ENCODE measurements at regions not wholly inside any gene's neighbourhood (a gene's known extent, or its start where the extent isn't known, plus 50 kb on each side); places are given as distances from the start of the nearest gene placed in this dataset.
A peak's percentile ranks its signal among the peaks of the same experiment; 100 is the strongest.
"Not testable (repeated sequence)": the region's sequence is repeated elsewhere in the genome, so short reads cannot be mapped to it uniquely, and the experiment has no call there.

- Histone ChIP-seq H3K4me3 (ENCODE audit: low read length) (peak overlapping the region; percentile 50), H3K36me3 (ENCODE audit: insufficient read depth, low read depth, low read length) (no peaks in the 10 kb centered on the region), H3K9me3 (ENCODE audit: insufficient read depth, low read depth, low read length) (no peaks in the 10 kb centered on the region), H3K27me3 (ENCODE audit: insufficient read depth, low read length) (no peaks in the 10 kb centered on the region), H3K27ac (ENCODE audit: low read length) (no peak overlapping the region), H3K4me1 (ENCODE audit: insufficient read depth, low read length) (peaks cover 3% of the 10 kb centered on the region; the same call in 1 of the 2 replicates), H3K9ac (ENCODE audit: low read depth, low read length) (no peak overlapping the region)
Measured at GRCh38 chr6:27795697-27796494, 116.3 kb downstream of the OR2B2 start.

GRCh38 chr6:27791182-27791943 is 120.8 kb downstream of the OR2B2 start:
- Histone ChIP-seq H3K4me1 (ENCODE audit: insufficient read depth, low read length) (peaks cover 3% of the 10 kb centered on the region; the same call in 1 of the 2 replicates), H3K27me3 (ENCODE audit: insufficient read depth, low read length) (peaks cover 9% of the 10 kb centered on the region; the same call in 1 of the 2 replicates), H3K36me3 (ENCODE audit: insufficient read depth, low read depth, low read length) (no peaks in the 10 kb centered on the region), H3K9ac (ENCODE audit: low read depth, low read length) (peak overlapping the region; percentile 77; the same call in 1 of the 2 replicates), H3K27ac (ENCODE audit: low read length) (no peak overlapping the region), H3K4me3 (ENCODE audit: low read length) (peak overlapping the region; percentile 95), H3K9me3 (ENCODE audit: insufficient read depth, low read depth, low read length) (no peaks in the 10 kb centered on the region)

- peaks cover 16% of the 10 kb centered on the region; the same call in 1 of the 2 replicates for H3K27me3 ChIP-seq (ENCODE audit: insufficient read depth, low read length)
- not testable (repeated sequence) for H3K4me1 ChIP-seq (ENCODE audit: insufficient read depth, low read length); H3K9me3 ChIP-seq (ENCODE audit: insufficient read depth, low read depth, low read length); H3K36me3 ChIP-seq (ENCODE audit: insufficient read depth, low read depth, low read length); H3K27ac ChIP-seq (ENCODE audit: low read length); H3K9ac ChIP-seq (ENCODE audit: low read depth, low read length); H3K4me3 ChIP-seq (ENCODE audit: low read length)
Measured at GRCh38 chr6:27788376-27788775, 123.8 kb downstream of the OR2B2 start.

GRCh38 chr6:27786048-27786447 is 126.1 kb downstream of the OR2B2 start:
- H3K4me3 ChIP-seq (ENCODE audit: low read length): no peak overlapping the region
- no peaks in the 10 kb centered on the region for H3K4me1 ChIP-seq (ENCODE audit: insufficient read depth, low read length)
- no peak overlapping the region for H3K9ac ChIP-seq (ENCODE audit: low read depth, low read length)
- peaks cover 16% of the 10 kb centered on the region; the same call in 1 of the 2 replicates for H3K27me3 ChIP-seq (ENCODE audit: insufficient read depth, low read length)
- H3K27ac ChIP-seq (ENCODE audit: low read length): no peak overlapping the region
- H3K36me3 ChIP-seq (ENCODE audit: insufficient read depth, low read depth, low read length): no peaks in the 10 kb centered on the region
- no peaks in the 10 kb centered on the region for H3K9me3 ChIP-seq (ENCODE audit: insufficient read depth, low read depth, low read length)

- no peak overlapping the region for H3K4me3 ChIP-seq (ENCODE audit: low read length)
- H3K27me3 ChIP-seq (ENCODE audit: insufficient read depth, low read length): peaks cover 16% of the 10 kb centered on the region; the same call in 1 of the 2 replicates
- no peak overlapping the region for H3K9ac ChIP-seq (ENCODE audit: low read depth, low read length)
- no peaks in the 10 kb centered on the region for H3K9me3 ChIP-seq (ENCODE audit: insufficient read depth, low read depth, low read length)
- H3K27ac ChIP-seq (ENCODE audit: low read length): no peak overlapping the region
- H3K36me3 ChIP-seq (ENCODE audit: insufficient read depth, low read depth, low read length): no peaks in the 10 kb centered on the region
- no peaks in the 10 kb centered on the region for H3K4me1 ChIP-seq (ENCODE audit: insufficient read depth, low read length)
Measured at GRCh38 chr6:27785294-27785693, 126.9 kb downstream of the OR2B2 start.

- H3K4me1 ChIP-seq (ENCODE audit: insufficient read depth, low read length): no peaks in the 10 kb centered on the region
- peaks cover 16% of the 10 kb centered on the region; the same call in 1 of the 2 replicates for H3K27me3 ChIP-seq (ENCODE audit: insufficient read depth, low read length)
- no peaks in the 10 kb centered on the region for H3K9me3 ChIP-seq (ENCODE audit: insufficient read depth, low read depth, low read length)
- H3K27ac ChIP-seq (ENCODE audit: low read length): no peak overlapping the region
- H3K9ac ChIP-seq (ENCODE audit: low read depth, low read length): no peak overlapping the region
- no peak overlapping the region for H3K4me3 ChIP-seq (ENCODE audit: low read length)
- no peaks in the 10 kb centered on the region for H3K36me3 ChIP-seq (ENCODE audit: insufficient read depth, low read depth, low read length)
Measured at GRCh38 chr6:27782748-27783147, 129.4 kb downstream of the OR2B2 start.

- Histone ChIP-seq H3K27me3 (ENCODE audit: insufficient read depth, low read length) (peaks cover 23% of the 10 kb centered on the region), H3K36me3 (ENCODE audit: insufficient read depth, low read depth, low read length) (no peaks in the 10 kb centered on the region), H3K9me3 (ENCODE audit: insufficient read depth, low read depth, low read length) (no peaks in the 10 kb centered on the region), H3K27ac (ENCODE audit: low read length) (no peak overlapping the region), H3K4me1 (ENCODE audit: insufficient read depth, low read length) (no peaks in the 10 kb centered on the region; the same call in 1 of the 2 replicates), H3K4me3 (ENCODE audit: low read length) (no peak overlapping the region), H3K9ac (ENCODE audit: low read depth, low read length) (no peak overlapping the region)
Measured at GRCh38 chr6:27778625-27779417, 133.4 kb downstream of the OR2B2 start.

GRCh38 chr6:27777614-27778355 is 134.4 kb downstream of the OR2B2 start:
- Histone ChIP-seq H3K36me3 (ENCODE audit: insufficient read depth, low read depth, low read length) (no peaks in the 10 kb centered on the region), H3K27me3 (ENCODE audit: insufficient read depth, low read length) (peaks cover 33% of the 10 kb centered on the region), H3K4me1 (ENCODE audit: insufficient read depth, low read length) (peaks cover 3% of the 10 kb centered on the region; the same call in 1 of the 2 replicates), H3K9me3 (ENCODE audit: insufficient read depth, low read depth, low read length) (no peaks in the 10 kb centered on the region), H3K9ac (ENCODE audit: low read depth, low read length) (peak overlapping the region; percentile 14; the same call in 1 of the 2 replicates), H3K27ac (ENCODE audit: low read length) (no peak overlapping the region), H3K4me3 (ENCODE audit: low read length) (peak overlapping the region; percentile 55; the same call in 1 of the 2 replicates)

GRCh38 chr6:27777126-27777525 is 135.1 kb downstream of the OR2B2 start:
- peaks cover 40% of the 10 kb centered on the region for H3K27me3 ChIP-seq (ENCODE audit: insufficient read depth, low read length)
- H3K36me3 ChIP-seq (ENCODE audit: insufficient read depth, low read depth, low read length): no peaks in the 10 kb centered on the region
- H3K9me3 ChIP-seq (ENCODE audit: insufficient read depth, low read depth, low read length): no peaks in the 10 kb centered on the region
- no peak overlapping the region for H3K27ac ChIP-seq (ENCODE audit: low read length)
- H3K4me1 ChIP-seq (ENCODE audit: insufficient read depth, low read length): peaks cover 5% of the 10 kb centered on the region; the same call in 1 of the 2 replicates
- peak overlapping the region; percentile 55; the same call in 1 of the 2 replicates for H3K4me3 ChIP-seq (ENCODE audit: low read length)
- H3K9ac ChIP-seq (ENCODE audit: low read depth, low read length): peak overlapping the region; percentile 14; the same call in 1 of the 2 replicates

- H3K4me3 ChIP-seq (ENCODE audit: low read length): no peak overlapping the region
- no peak overlapping the region for H3K27ac ChIP-seq (ENCODE audit: low read length)
- no peaks in the 10 kb centered on the region for H3K36me3 ChIP-seq (ENCODE audit: insufficient read depth, low read depth, low read length)
- H3K27me3 ChIP-seq (ENCODE audit: insufficient read depth, low read length): peaks cover 46% of the 10 kb centered on the region
- peaks cover 10% of the 10 kb centered on the region; the same call in 1 of the 2 replicates for H3K4me1 ChIP-seq (ENCODE audit: insufficient read depth, low read length)
- no peaks in the 10 kb centered on the region for H3K9me3 ChIP-seq (ENCODE audit: insufficient read depth, low read depth, low read length)
- H3K9ac ChIP-seq (ENCODE audit: low read depth, low read length): no peak overlapping the region
Measured at GRCh38 chr6:27776504-27776903, 135.7 kb downstream of the OR2B2 start.
